SJSA1 (cell line): ENCODE measurements at regions not wholly inside any gene's neighbourhood (a gene's known extent, or its start where the extent isn't known, plus 50 kb on each side); places are given as distances from the start of the nearest gene placed in this dataset.

ENCODE experiments used
- DNase-seq, 2 experiments: peaks; one replicate each; pipeline ENCODE4 v3.0.0-alpha.2; 2015 to 2020; ENCODE audit warnings: low spot score in 2 of 2, low read depth in 1 of 2
- H3K27ac ChIP-seq: fragments of 250-450 bp; sonication (Bioruptor Pico); 2 replicates; pipeline ENCODE4 v1.5.1; 2020; ENCODE audit warnings: mild to moderate bottlenecking, moderate library complexity
- H3K27me3 ChIP-seq: fragments of 250-450 bp; sonication (Bioruptor Pico); replicated peaks from 2 replicates; pipeline ENCODE4 v1.5.1; 2020; ENCODE audit warnings: mild to moderate bottlenecking, moderate library complexity
- H3K36me3 ChIP-seq: fragments of 250-450 bp; sonication (Bioruptor Pico); 2 replicates; pipeline ENCODE4 v1.5.1; 2020; ENCODE audit warnings: mild to moderate bottlenecking
- H3K4me1 ChIP-seq: fragments of 250-450 bp; sonication (Bioruptor Pico); replicated peaks from 2 replicates; pipeline ENCODE4 v1.6.1; 2021; ENCODE audit warnings: mild to moderate bottlenecking
- H3K4me3 ChIP-seq: fragments of 250-450 bp; sonication (Bioruptor Pico); 2 replicates; pipeline ENCODE4 v1.5.1; 2020; ENCODE audit warnings: mild to moderate bottlenecking
- H3K9me3 ChIP-seq: fragments of 250-450 bp; sonication (Bioruptor Pico); replicated peaks from 2 replicates; pipeline ENCODE4 v1.5.1; 2020; ENCODE audit warnings: mild to moderate bottlenecking

DNA sequence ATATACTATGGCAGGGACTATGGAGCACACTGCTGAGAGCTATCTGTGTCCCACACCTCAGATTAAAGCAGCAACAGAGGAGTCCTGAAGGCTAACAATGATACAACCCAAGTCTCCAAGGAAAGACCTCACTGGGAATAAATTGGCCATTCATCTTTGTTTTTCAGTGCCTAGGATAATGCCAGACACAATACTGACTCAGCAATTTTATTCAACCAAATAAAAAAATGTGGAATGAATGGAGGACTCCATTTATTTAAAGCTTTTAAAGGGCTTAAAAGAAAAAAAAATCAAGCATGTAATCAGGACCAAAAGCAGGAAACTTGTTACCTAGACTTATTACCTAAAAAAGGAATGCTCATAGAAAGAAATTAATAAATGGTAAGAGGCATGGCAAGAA is 960.5 kb downstream of the PCDH17 start:
- no peaks in the 10 kb centered on the region for H3K9me3 ChIP-seq
- no peaks in the 10 kb centered on the region for H3K27me3 ChIP-seq
- no peak overlapping the region for H3K27ac ChIP-seq
- H3K36me3 ChIP-seq, result no peaks in the 10 kb centered on the region
- H3K4me1 ChIP-seq, result no peaks in the 10 kb centered on the region
- H3K4me3 ChIP-seq, result no peak overlapping the region
- DNase-seq, result no peak

DNA sequence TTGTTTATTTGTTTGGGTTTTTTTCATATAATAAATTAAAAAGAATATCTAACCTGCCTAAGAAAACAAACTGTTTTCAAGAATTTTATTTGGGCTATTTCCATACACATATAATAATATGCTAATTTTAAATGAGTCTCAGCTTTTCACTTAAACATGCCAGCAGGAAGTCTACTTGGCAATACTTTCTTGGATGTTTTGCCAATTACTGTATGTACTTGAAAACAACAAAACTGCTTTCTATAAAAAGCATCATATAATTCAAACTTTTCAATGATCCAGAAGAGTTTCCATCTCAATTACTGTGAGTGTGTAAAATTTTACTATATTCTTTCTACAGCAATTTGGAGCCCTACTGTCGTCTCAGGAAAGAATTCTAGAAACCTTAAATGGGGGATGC is 961.2 kb downstream of the PCDH17 start:
- H3K27ac ChIP-seq, result no peak overlapping the region
- no peaks in the 10 kb centered on the region for H3K36me3 ChIP-seq
- DNase-seq, result no peak
- no peaks in the 10 kb centered on the region for H3K4me1 ChIP-seq
- no peaks in the 10 kb centered on the region for H3K9me3 ChIP-seq
- no peaks in the 10 kb centered on the region for H3K27me3 ChIP-seq
- no peak overlapping the region for H3K4me3 ChIP-seq

DNA sequence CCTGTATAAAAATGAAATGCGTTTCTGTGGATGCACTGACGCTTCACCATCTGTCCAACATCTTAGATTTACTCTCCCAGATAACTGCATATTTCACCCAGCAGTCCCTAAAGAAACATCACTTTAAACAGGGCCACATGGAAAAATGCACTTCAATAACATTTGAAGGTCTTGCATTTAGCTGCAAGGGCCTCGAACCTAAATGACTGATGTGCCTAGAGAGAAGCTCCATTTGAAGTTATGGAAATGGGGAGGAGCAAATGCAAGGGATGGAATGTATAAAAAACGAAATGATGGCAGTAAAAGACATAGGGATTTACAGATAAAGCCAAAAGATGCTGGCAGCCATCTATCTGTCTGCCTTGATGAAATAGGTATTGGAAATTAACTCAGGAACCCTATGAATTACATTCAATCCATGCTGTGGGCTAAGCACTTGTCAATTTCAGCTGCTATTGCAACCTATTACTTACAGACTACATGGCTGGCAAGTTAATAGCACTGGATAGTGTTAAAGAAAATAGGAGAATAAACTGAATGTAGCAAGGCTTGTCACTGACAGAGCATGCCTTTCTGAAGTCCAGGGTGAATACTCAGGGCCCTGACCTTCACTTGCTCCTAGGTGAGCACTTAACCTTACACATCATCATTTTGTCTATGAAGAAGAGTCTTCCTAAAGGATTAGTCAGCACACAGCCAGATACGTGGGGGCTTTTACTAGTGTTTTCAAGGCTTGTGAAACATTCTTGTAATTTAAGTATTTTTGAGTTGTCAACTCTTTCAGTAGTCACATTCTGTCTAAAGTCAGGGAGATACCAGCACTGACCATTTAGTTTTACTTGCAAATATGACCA is 963.4 kb downstream of the PCDH17 start:
- Histone ChIP-seq H3K4me3 (no peak overlapping the region), H3K27me3 (no peaks in the 10 kb centered on the region), H3K9me3 (no peaks in the 10 kb centered on the region), H3K4me1 (no peaks in the 10 kb centered on the region), H3K27ac (no peak overlapping the region), H3K36me3 (no peaks in the 10 kb centered on the region)
- DNase-seq, result no peak

DNA sequence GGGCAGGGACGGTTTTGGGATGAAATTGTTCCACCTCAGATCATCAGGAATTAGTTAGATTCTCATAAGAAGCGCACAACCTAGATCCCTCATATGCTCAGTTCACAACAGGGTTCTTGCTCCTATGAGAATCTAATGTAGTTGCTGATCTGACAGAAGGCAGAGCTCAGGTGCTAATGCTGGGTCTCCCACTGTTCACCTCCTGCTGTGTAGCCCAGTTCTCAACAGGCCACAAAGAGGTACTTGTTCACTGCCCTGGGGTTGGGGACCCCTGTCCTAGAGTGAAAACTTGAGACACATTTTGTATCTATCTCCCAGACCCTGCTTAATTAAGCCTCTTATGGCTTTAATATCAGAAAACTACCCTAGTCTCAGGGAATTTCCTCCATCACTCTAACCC is 966.0 kb downstream of the PCDH17 start:
- no peak overlapping the region for H3K27ac ChIP-seq
- H3K4me1 ChIP-seq, result no peaks in the 10 kb centered on the region
- no peak overlapping the region for H3K4me3 ChIP-seq
- H3K27me3 ChIP-seq, result no peaks in the 10 kb centered on the region
- no peak for DNase-seq
- no peaks in the 10 kb centered on the region for H3K9me3 ChIP-seq
- H3K36me3 ChIP-seq, result no peaks in the 10 kb centered on the region

DNA sequence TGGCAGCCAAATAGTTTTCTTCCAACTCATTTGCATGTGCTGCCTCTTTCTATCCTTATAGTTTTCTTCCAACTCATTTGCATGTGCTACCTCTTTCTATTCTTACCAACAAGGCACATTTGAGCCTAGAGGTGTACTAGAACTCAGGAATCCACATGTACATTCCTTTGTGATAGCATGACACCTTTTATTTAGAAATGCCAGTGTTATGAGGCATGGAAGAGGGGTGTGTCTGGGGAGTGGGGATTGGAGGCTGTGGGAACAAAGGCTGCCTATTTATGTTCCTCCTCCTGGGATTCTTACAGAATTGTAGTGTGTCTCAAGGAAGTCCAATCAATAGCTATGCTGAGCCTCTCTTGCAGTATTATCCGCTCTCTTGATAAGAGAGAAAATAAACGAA is 966.7 kb downstream of the PCDH17 start:
- no peak overlapping the region for H3K4me3 ChIP-seq
- H3K27ac ChIP-seq, result no peak overlapping the region
- H3K36me3 ChIP-seq, result no peaks in the 10 kb centered on the region
- no peaks in the 10 kb centered on the region for H3K4me1 ChIP-seq
- no peaks in the 10 kb centered on the region for H3K9me3 ChIP-seq
- no peak for DNase-seq
- no peaks in the 10 kb centered on the region for H3K27me3 ChIP-seq

DNA sequence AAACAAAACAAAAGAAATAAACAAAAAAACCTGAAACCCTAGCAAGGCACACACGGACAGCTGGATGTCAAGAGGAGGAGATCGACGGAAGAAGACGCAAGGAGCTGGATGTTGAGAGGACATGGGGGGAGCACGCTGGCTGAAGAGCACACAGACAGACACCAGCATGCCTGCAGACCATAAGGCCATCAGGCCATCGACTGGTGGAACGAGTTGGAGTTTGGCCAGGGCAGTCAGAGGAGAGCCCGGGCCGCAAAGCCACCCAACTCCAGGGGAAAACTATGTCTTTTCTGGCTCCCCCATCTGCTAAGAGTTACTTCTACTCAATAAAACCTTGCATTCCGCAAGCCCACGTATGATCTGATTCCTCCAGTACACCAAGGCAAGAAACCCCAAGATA is 979.6 kb downstream of the PCDH17 start:
- H3K27me3 ChIP-seq, result no peaks in the 10 kb centered on the region
- H3K36me3 ChIP-seq, result no peaks in the 10 kb centered on the region
- no peaks in the 10 kb centered on the region for H3K4me1 ChIP-seq
- no peak overlapping the region for H3K4me3 ChIP-seq
- no peak overlapping the region for H3K27ac ChIP-seq
- H3K9me3 ChIP-seq, result no peaks in the 10 kb centered on the region
- no peak for DNase-seq

DNA sequence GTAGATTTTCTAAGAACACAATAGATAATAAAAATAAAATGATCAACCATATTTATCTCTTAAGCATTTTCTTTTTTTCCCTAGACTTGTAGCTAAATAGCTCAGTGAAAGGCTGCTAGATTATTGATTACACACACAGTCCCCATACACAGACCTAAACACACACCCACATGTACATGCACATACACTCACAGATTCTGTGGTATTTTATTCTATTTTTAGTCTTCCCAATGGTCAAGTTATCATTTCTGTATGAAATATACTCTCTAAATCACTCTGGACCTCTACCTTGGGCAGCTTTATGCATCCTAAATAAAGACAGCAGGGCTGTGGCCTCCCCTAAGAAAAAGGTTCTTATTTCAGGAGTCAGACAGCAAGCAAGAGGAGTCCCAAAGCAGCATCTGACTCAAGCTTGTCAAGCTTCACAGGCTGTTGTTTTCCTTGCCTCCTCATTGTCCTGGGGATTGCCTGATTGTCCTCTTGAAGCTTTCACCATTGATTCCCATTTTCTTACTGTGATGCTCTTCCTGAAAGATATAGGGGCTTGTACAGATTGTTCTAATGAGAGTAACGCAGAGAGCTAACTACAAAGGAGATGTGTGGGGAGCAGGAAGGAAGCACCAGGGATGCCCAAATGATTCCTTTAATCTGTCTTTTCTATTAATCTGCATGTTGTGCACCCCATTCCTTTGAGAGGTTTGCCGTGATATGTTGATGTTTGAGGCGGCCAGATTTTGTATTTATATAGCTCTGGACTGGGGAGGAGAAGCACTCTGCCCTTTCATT is 986.5 kb downstream of the PCDH17 start:
- DNase-seq, result no peak
- no peak overlapping the region for H3K4me3 ChIP-seq
- no peaks in the 10 kb centered on the region for H3K36me3 ChIP-seq
- no peaks in the 10 kb centered on the region for H3K9me3 ChIP-seq
- H3K27me3 ChIP-seq, result no peaks in the 10 kb centered on the region
- no peak overlapping the region for H3K27ac ChIP-seq
- H3K4me1 ChIP-seq, result no peaks in the 10 kb centered on the region

DNA sequence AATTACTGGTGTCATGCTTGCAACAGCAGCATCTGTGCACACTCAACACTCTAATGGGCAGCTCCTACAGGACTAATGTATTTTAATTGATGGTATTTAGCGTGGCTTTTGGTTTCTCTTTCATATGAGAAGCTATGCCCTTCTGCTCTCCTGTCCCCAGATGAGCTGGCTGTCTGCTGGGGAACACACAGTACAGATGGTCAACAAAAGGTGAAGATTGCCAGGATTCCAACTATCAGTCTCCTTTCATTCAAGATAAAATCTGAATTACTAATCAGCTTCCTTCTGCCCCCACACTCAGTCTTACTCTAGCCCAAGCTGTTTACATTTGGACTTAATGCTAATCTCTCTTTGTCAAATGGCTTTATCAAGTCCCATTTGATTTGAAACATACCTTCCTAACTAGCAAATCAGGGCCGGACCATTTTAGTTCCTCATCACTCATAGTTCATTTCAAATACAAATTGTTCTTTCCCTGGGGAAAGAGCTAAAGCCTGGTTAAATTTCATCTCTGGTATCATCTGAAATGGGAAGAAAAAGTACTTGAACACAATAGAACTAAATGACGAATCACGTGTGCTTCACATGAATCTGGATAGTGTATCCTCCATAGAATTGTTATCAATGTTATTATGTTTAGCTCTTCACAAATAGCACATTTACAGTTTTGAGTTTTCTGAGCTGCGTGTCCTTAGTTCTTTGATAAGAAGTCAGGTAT is 988.0 kb downstream of the PCDH17 start:
- Histone ChIP-seq H3K9me3 (no peaks in the 10 kb centered on the region), H3K4me1 (no peaks in the 10 kb centered on the region), H3K27me3 (no peaks in the 10 kb centered on the region), H3K4me3 (no peak overlapping the region), H3K27ac (no peak overlapping the region), H3K36me3 (no peaks in the 10 kb centered on the region)
- DNase-seq, result no peak

DNA sequence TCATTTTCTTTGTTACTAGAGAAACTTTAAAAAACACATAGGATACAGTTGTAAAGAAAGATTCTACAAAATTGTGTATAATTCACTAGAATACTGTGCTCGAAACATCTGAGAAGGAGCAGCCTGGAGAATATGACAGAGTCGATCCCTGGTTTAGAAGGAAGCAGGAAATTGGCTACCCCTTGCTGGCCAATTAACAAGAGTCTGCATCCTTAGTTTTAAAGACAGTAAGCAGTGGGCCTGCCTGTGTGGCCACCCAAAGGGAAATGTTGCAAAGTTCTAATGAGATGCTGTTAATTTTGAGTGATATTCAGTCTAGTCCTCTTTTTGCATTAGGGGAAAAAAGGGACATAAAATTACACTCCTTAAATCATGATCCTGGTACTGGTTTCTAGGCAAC is 988.6 kb downstream of the PCDH17 start:
- Histone ChIP-seq H3K27ac (no peak overlapping the region), H3K4me3 (no peak overlapping the region), H3K27me3 (no peaks in the 10 kb centered on the region), H3K4me1 (no peaks in the 10 kb centered on the region), H3K36me3 (no peaks in the 10 kb centered on the region), H3K9me3 (no peaks in the 10 kb centered on the region)
- DNase-seq, result no peak

DNA sequence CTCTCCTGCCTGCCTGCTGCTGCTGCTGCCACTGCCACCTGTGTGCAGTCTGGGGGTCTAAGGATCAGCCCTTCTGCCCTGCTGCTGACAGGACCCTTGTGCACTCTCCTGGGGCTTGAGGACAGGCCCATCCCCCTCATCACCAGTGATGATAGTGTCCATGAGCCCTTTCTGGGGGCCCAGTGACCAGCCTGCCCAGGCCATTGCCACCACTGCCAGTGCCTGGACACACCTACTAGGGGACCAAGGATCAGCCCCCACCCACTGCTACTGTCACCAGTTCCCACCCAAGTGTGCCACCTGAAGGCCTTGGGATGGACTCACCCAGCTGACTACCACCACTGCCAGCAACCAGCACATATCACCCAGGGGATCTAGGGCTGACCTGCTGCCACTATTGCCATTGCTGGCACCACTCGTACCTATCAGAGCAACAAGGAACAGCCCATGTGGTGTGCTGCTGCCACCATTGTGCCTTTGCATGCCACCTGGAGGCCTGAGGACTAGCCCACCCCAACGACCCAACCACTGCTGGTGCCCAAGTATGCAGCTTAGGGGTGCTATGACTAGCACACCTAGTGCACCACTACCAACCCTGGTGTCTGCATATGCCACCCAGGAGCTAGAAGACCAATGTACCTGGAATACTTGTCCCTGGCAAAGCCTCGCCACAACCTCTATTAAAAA is 994.3 kb downstream of the PCDH17 start:
- no peaks in the 10 kb centered on the region for H3K36me3 ChIP-seq

DNA sequence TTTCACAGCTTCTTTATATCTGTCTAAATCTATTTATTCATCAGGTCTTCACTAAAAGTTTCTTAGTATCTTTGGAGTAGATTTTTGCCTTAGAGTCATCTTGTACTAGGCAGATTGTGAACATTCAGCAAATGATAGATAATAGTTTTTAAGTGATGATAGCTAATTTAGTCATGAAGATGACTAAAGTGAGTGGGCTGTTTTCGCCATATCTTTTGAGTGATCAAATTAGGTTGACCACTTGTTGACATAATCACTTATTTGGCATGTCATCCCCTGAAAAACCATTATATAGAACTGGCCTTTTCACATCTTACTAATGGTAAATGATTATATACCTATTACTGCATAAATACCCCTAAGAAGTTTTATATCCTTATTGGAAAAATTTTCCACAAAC is 999.2 kb downstream of the PCDH17 start:
- Histone ChIP-seq H3K27ac (no peak overlapping the region), H3K4me3 (no peak overlapping the region), H3K36me3 (no peaks in the 10 kb centered on the region), H3K27me3 (no peaks in the 10 kb centered on the region), H3K4me1 (no peaks in the 10 kb centered on the region), H3K9me3 (no peaks in the 10 kb centered on the region)
- no peak for DNase-seq

More for the DNA sequence above, 994.3 kb downstream of the PCDH17 start:
- Histone ChIP-seq H3K27me3 (no peaks in the 10 kb centered on the region), H3K4me1 (no peaks in the 10 kb centered on the region), H3K9me3 (no peaks in the 10 kb centered on the region), H3K27ac (no peak overlapping the region), H3K4me3 (no peak overlapping the region)
- no peak for DNase-seq

DNA sequence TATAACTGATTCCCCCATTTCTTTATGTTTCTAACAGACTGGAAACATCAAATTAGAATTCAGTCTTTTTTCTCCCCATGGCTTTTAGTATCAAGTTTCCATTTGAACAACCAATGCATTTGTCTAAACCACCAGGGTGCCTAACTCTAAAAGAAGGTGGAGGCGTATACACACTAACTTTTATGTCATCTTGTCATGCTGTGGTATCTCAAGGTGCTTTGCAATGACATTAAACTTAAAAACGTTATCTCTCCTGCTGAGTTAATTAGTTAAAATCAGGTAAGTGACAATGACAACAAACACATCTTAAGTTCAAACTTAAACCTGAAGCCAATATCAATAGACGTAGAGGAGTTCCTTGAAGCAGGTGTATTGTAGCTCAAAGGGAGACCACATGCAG is 1001.7 kb downstream of the PCDH17 start:
- no peaks in the 10 kb centered on the region for H3K4me1 ChIP-seq
- no peaks in the 10 kb centered on the region for H3K9me3 ChIP-seq
- DNase-seq, result no peak
- H3K36me3 ChIP-seq, result no peaks in the 10 kb centered on the region
- H3K27me3 ChIP-seq, result no peaks in the 10 kb centered on the region
- no peak overlapping the region for H3K4me3 ChIP-seq
- no peak overlapping the region for H3K27ac ChIP-seq

DNA sequence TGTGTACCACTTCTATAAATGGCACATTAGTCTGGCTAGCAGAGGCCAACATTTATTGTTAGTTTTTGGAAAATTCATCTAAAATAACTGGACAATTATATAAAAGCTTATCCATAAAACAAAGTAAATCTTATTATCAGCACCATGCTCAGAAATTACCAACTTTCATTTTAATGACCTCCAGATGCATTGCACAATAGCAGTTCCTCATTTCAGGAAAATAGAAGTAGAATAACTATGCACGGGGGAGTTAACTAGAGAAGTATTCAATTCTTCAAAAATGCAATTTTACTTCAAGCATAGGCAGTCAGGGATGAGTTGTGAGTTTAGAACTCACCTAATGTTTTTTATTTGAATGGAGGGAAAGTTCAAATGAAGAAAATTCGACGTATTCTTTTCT is 1023.5 kb downstream of the PCDH17 start:
- Histone ChIP-seq H3K27me3 (no peaks in the 10 kb centered on the region), H3K36me3 (no peaks in the 10 kb centered on the region), H3K4me1 (no peaks in the 10 kb centered on the region), H3K27ac (no peak overlapping the region), H3K9me3 (no peaks in the 10 kb centered on the region), H3K4me3 (no peak overlapping the region)
- no peak for DNase-seq
